RWPE2 (cell line): ENCODE measurements at regions not wholly inside any gene's neighbourhood (a gene's known extent, or its start where the extent isn't known, plus 50 kb on each side); places are given as distances from the start of the nearest gene placed in this dataset.
"Not testable (repeated sequence)": the region's sequence is repeated elsewhere in the genome, so short reads cannot be mapped to it uniquely, and the experiment has no call there.

Experiments used
- ATAC-seq: fragments of 200-7000 bp; cut with Tn5 transposase; 3 replicates; pipeline ENCODE4 v1.9.1; 2021; ENCODE audit warnings: low read depth
- DNase-seq: peaks from one replicate; pipeline ENCODE4 v3.0.0-alpha.2; 2020; ENCODE audit warnings: low spot score
- H3K27ac ChIP-seq: fragments of 450-650 bp; 2 replicates; pipeline ENCODE4 v1.5.1; 2017; ENCODE audit warnings: mild to moderate bottlenecking; ENCODE audit not compliant: poor library complexity, severe bottlenecking
- H3K27me3 ChIP-seq: fragments of 250-450 bp; sonication (Bioruptor Pico); 2 replicates; pipeline ENCODE4 v1.5.1; 2021; ENCODE audit warnings: mild to moderate bottlenecking, moderate library complexity; ENCODE audit not compliant: insufficient read depth, poor library complexity, severe bottlenecking
- H3K36me3 ChIP-seq: fragments of 250-450 bp; sonication (Bioruptor Pico); 2 replicates; pipeline ENCODE4 v1.5.1; 2020; ENCODE audit warnings: low read depth, mild to moderate bottlenecking, moderate library complexity
- H3K4me1 ChIP-seq: fragments of 250-450 bp; sonication (Bioruptor Pico); 2 replicates; pipeline ENCODE4 v1.5.1; 2021; ENCODE audit warnings: mild to moderate bottlenecking, moderate library complexity; ENCODE audit not compliant: insufficient read depth, poor library complexity, severe bottlenecking
- H3K4me3 ChIP-seq: fragments of 250-450 bp; sonication (Bioruptor Pico); 2 replicates; pipeline ENCODE4 v1.5.1; 2021; ENCODE audit warnings: mild to moderate bottlenecking, moderate library complexity; ENCODE audit not compliant: severe bottlenecking
- H3K9me3 ChIP-seq: fragments of 250-450 bp; sonication (Bioruptor Pico); 2 replicates; pipeline ENCODE4 v1.5.1; 2021; ENCODE audit warnings: mild to moderate bottlenecking, moderate library complexity; ENCODE audit not compliant: severe bottlenecking
- TF ChIP-seq, protein P1 (sequence below): fragments of 450-650 bp; IDR thresholded peaks from one replicate; pipeline ENCODE4 v1.5.1; 2017; ENCODE audit warnings: mild to moderate bottlenecking, moderate library complexity; ENCODE audit not compliant: poor library complexity, severe bottlenecking

DNA sequence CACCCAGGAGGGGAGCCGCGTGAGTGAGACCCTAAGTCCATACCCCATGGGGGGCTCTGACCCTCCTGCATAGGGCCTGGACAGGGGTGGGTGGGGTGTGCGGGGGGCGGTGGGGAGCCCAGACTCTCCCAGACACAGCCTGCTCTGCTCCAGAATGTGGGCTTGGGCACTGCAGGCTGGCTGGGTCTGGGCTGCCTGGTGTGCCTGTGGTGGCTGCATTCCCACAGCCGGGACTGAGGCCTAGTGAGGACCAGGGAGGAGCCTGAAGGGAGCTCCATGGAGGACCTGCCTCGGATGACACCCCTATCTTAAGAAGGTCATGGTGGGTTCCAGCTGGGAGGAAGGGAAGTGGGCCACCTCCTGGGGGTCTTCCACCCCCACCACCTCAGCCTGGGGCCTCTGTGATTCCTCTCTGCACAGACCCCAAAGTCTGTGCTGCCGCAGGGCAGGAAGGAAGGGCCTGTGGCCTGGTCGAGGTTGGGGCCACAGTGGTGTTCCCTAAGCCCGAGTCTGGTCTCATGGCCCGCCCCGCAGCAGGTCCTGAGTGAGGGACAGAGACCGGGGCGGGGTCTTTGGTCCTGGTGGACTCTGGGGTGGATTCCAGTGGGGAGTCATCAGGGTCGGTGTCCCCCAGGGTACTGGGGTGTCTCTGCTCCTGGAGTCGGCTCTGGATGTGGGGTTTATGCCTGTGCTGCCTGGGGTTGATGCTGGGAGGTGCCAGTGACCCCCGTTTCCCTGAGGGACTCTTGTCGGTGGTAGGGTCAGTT lies 392.3 kb downstream of the TMEM121 start:
- Histone ChIP-seq H3K4me1 (no peaks in the 10 kb centered on the region), H3K4me3 (no peak overlapping the region), H3K9me3 (no peaks in the 10 kb centered on the region), H3K27ac (no peak overlapping the region), H3K27me3 (no peaks in the 10 kb centered on the region), H3K36me3 (no peaks in the 10 kb centered on the region)
- DNase-seq = peak; percentile 62
- TF ChIP-seq, protein P1, sequence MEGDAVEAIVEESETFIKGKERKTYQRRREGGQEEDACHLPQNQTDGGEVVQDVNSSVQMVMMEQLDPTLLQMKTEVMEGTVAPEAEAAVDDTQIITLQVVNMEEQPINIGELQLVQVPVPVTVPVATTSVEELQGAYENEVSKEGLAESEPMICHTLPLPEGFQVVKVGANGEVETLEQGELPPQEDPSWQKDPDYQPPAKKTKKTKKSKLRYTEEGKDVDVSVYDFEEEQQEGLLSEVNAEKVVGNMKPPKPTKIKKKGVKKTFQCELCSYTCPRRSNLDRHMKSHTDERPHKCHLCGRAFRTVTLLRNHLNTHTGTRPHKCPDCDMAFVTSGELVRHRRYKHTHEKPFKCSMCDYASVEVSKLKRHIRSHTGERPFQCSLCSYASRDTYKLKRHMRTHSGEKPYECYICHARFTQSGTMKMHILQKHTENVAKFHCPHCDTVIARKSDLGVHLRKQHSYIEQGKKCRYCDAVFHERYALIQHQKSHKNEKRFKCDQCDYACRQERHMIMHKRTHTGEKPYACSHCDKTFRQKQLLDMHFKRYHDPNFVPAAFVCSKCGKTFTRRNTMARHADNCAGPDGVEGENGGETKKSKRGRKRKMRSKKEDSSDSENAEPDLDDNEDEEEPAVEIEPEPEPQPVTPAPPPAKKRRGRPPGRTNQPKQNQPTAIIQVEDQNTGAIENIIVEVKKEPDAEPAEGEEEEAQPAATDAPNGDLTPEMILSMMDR = no peak
- ATAC-seq = no peak

DNA sequence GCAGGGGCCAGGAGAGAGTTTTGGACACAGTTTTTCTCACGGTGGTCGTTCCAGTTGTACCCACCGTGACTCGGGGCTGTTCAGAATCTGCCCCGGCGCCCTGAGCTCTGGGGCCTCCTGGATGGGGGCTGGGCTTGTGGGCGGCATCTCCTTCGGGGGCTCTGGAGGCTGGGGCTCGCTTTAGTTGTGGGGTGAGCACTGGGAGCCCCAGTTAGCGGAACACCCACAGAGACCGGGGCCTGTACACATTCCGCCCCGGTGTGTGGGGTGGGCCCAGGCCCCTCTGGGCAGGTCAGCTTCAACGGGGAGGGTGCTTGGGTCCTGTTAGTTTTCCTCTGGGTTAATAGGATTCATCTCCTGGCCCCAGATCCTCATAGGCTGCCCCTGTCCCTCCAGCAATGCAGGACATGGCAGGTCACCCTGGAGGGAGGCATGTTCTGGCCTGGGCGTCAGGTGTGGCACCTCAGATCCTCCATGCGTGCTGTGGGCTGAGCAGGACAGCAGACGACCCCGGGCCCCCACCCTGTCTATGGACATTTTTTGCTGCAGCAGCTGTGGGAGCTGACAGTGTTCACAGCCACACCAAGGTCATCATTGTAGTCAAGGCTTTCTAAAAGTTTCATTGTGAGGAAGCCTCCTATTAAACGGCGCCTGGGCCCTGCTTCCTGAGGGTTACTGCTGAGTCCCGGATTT lies 393.2 kb downstream of the TMEM121 start:
- Histone ChIP-seq H3K4me1 (no peaks in the 10 kb centered on the region), H3K36me3 (no peaks in the 10 kb centered on the region), H3K9me3 (no peaks in the 10 kb centered on the region), H3K27me3 (no peaks in the 10 kb centered on the region), H3K4me3 (no peak overlapping the region), H3K27ac (no peak overlapping the region)
- TF ChIP-seq, protein P1 = no peak
- DNase-seq = peak; percentile 54
- ATAC-seq = no peak

DNA sequence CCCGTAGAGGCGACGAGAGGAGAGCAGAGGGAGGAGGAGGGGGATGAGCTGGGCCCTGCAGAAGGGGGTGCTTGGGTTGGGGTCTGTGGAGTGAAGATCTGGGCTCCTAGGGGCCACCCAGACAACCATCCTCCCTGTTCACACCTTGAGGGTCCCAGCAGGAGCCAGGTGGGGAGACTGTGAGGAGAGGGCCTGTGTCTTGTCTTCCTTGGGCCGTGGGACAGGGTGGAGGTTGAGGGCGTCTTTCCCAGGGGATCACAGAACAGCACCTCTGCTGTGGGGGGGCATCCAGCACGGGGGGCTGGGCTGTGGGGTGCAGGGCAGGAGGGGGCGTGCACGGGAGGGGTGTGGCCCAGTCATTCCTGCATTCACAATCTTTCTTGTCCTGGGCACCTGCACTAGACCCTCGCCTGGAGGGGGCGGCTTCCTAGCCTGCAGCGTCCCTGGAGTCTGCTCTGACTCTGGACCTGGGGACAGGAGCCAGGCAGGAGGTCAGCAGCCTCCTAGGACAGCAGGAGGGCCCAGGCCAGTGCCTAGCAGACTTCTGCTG lies 393.8 kb downstream of the TMEM121 start:
- ATAC-seq, H3K27me3 ChIP-seq, H3K9me3 ChIP-seq, H3K4me3 ChIP-seq, H3K27ac ChIP-seq, H3K36me3 ChIP-seq, H3K4me1 ChIP-seq: not testable (repeated sequence)
- peak; percentile 45 for DNase-seq

DNA sequence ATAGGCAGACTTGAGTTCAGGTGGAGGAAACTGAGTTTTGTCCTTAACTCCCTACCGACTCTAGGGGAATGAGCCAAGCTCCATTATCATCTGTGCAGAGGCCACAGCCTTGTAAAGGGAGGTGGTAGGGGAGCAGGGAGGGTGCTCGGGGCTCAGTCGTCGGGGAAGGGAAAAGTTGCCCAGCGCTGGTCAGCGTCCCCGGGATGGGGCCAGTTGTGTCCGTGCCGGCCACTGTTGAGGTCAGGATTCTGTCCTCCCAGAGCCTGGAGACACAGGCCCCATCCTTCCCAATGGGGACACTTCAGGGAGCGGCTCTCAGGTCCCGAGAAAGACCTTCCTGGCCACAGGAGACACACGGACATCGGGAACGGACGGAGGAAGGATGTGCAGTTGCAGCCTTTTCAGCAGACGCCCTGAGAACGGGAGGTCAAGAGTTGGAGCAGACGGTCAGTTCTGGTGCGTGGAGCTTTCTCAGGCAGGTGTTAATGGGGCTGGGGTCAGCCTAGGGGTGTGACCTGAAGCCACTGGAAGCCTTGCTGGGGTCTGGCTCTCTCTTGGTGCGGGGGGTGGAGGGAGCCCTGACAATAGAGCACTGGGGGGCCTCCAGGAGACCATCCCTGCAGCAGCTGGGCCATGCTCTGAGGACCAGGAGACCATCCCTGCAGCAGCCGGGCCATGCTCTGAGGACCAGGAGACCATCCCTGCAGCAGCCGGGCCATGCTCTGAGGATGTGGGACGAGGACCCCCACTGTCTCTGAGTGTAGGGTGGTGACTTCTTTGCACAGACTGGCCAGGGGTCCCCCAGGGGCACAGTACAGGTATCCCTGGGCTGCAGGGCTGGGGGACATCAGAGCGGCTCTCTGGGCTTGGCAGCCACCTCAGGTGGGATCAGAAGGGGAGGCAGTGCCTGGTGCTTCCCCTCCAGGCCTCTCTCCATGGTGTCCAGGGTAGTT lies 394.7 kb downstream of the TMEM121 start:
- H3K4me3 ChIP-seq, ATAC-seq, H3K9me3 ChIP-seq, H3K27ac ChIP-seq, H3K4me1 ChIP-seq, H3K27me3 ChIP-seq, H3K36me3 ChIP-seq: not testable (repeated sequence)
- DNase-seq = peak; percentile 38

DNA sequence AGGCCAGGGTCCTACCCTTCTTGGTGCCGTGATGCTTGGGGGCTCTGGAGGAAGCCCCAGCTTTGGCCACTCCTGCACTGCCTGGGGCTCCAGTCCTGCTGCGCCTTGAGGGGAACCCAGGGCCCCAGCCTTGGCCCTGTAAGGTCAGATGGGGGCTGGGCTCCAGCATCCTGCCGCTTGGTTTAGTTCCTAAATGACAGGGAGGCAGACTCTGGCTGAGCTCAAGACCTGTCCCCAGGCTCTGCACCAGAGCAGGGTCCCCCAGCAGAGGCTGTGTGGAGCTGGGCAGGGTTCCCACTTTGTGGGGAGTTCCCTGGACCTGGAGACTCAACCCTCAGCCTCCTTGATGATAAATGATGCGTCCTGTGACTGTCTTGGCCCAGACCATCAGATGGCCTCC lies 395.4 kb downstream of the TMEM121 start:
- H3K27me3 ChIP-seq, ATAC-seq, H3K36me3 ChIP-seq, H3K9me3 ChIP-seq, H3K4me1 ChIP-seq, H3K27ac ChIP-seq, H3K4me3 ChIP-seq: not testable (repeated sequence)
- DNase-seq = peak; percentile 29

DNA sequence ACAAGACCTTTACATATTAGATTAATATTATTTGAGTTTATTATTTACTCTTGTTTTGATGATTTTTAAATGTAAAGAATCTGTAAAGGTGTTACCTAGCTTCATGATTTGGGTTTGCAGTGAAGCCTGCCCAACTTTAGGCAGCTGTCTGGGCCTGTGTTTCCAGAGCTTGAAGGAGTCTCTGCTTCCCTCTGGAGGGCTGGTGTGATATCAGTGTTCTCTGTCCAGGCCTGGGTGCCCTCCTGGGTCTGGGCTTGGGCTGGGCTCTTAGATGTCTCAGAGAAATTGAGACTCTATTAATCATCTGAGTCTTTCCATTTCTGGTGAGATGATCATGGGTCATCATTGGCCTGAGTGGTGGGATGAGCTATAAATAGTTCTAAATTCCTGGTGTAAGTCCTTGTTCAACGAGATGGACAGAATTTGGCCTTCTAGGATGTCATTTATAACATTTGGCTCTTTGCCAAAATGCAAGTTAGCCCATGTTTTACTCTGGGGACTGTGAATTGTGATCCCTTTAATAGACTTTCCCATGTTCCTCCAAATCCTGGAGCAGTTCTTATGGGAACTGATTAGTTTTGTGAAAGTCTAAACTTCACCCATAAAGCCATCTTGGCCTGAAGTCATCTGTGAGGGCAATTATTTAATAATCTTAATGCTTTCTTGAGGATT lies 397.3 kb downstream of the TMEM121 start:
- not testable (repeated sequence) for H3K36me3 ChIP-seq, H3K9me3 ChIP-seq, H3K4me3 ChIP-seq, H3K4me1 ChIP-seq, DNase-seq, H3K27me3 ChIP-seq, H3K27ac ChIP-seq
- 0 out of 3 replicates have a peak, but pooled peaks have one; percentile 17 for ATAC-seq
